DMS53 treated with DMSO at 0.1 percent for 48 hours (cell line): ENCODE measurements at regions not wholly inside any gene's neighbourhood (a gene's known extent, or its start where the extent isn't known, plus 50 kb on each side); places are given as distances from the start of the nearest gene placed in this dataset.

Experiments used
- DNase-seq: peaks from one replicate; lab custom pipeline; 2025; ENCODE audit not compliant: unreplicated experiment; lab: John Stamatoyannopoulos, UW

DNA sequence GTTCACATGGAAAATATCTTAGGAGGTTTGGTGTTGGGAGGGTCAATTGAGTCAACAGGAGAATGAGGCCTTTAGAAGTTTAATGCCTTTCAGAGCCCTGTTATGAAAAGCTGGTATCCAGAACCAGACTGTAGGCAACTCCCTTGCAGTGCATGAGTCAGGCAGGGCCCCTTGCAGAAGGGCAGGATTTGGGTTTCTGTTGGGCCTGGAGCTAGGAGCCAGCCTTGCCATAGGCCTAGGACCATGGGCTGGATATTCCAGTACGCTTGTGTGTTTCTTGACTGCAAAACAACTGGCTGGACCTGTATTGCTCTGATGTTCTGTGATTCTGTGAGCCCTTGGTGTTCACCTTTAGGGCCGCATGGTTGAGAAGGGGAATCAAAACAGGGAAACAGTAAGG lies 121.8 kb upstream of the ADRA1D start:
- no peak for DNase-seq

DNA sequence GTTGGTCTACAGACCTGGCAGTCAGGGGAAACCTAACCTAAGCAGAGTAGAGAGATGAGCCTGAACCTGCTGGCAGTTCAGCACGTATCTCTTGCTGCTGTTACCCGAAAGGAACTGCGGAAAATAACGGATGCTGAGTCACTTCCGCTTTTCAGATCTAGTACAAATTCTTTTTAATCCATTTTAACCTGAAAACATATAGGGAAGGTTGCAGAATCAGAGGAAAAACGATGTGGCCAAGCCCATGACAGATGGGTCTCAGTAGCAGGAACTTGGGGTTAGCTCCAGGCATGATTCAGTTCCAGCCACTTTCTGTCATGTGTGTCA lies 120.7 kb upstream of the ADRA1D start:
- DNase-seq: no peak

DNA sequence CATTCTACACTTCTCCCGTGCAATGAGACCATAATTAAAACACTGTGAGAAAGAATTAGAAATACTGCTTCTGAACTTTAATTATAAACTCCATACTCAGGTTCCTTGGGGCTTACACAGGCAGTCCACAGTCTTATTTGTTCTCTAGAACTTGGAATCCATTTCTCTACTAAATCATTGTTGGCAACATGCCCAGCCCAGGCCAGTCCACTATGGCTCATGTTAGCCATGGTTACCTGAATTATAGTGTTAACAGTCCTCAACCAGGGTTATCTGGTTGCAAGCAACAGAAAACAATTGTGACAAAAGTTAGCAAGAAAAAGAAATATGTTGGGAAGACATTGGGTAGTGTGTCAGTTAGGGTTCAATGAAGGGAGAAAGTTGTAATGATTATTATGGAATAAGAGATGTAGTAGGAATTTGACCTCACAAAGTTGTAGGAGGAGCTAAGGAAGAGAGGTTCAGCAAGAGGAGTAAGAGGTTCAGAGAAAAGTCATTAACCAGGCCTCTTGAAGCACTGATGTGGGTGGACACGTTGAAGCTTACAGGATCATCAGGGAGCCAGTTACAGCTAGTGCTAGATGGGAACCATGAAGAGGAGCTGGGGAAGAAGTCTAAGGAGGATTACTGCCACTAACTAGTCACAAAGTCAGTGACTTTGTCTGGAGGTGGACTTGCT lies 120.2 kb upstream of the ADRA1D start:
- DNase-seq: no peak

DNA sequence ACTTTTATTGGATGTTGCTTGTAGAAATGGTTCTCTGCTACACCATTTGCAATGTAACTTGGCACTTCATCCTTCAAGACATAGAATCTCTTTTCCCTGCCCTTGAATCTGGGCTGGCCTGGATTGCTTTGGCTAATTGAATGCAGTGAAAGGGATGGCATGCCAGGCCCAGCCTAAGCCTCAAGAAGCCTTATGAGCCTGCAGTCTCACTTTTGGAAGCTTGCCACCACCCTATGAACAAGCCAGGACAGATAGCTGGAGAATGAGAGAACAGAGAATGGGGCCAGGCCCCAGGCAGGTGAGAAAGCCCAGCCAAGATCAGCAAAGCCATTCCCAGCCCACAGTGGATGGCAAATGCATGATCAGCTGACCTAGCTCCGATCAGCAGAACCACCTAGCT lies 117.0 kb upstream of the ADRA1D start:
- no peak for DNase-seq

DNA sequence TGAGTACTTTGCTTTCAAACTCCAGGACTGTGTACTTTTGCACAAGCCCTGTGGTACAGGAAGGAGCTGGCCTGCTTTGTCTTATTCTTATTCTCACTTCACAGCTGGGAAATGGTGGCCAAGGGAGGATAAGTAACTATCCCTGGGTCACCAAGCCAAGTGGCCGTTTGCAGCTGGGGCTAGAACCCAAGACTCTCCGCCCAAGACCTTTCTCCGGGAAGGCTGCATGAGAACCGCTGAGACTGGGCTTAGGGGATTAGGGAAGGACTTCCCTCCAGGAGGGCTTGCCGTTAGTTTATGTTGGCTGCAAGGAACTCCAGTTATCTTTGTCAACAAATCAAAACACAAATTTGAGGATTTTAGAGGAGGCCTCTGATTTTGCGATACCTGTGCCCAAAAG lies 109.5 kb upstream of the ADRA1D start:
- DNase-seq: no peak

DNA sequence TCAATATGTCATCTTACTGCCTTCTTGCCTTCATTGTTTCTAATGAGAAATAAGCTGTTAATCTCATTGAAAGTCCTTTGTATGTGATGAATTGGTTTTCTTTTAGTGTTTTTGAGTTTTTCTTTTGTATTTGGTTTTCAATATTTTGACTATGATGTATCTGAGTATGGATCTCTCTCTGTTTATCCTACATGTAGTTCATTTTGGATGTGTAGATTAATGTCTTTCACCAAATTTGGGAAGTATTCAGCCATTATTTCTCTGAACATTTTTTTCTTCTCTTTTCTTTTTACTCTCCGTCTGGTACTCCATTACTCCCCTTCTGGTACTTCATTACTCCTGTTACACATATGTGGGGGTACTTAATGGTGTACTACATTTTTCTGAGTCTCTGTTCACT lies 103.3 kb upstream of the ADRA1D start:
- no peak for DNase-seq

DNA sequence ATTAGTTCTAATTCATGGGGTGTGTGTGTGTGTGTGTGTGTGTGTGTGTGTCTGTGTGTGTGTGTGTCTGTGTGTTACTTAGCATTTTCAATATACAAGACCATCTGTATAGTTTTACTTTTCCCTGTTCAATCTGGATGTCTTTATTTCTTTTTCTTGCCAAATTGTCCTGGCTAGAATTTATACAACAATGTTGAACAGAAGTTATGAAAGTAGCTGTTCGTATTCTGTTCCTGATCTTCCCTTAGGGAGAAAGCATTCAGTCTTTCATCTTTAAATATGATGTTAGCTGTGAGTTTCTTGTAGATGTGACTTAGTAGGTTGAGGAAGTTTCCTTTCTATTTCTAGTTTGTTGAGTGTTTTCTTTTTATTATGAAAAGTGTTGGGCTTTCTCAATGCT lies 101.0 kb upstream of the ADRA1D start:
- no peak for DNase-seq

DNA sequence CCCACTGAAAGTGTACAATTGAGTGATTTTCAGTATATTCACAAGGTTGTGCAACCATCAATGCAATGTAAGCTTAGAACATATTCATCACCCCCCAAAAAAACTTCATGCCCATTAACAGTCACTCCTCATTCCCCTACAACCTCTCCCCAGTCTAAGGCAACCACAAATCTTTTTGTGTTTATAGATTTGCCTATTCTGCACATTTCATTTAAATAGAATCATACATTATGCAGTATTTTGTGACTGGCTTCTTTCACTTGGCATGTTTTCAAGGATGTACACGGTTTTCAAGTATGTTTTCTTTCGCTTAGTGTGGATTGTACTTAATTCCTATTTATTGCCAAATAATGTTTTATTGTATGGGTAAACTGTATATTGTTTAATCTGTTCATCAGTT lies 95.6 kb upstream of the ADRA1D start:
- no peak for DNase-seq

DNA sequence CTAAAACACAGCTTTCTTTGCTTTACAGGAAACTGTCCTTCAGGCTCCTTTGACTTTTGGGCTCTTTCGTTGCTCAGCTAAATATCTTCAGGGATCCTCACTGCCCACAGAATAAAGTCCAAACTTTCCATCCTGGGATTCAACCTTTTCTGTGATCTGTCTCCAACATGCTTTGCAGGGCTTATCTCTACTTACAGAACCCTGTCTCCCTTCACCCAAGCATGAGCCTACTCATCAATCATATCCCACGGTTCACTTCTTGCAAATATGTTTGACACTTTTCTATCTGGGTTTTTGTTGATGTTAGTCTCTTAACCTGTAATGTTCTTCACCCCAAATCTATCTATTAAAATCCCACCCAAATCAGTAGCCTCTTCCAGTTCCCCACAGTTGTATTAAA lies 93.5 kb upstream of the ADRA1D start:
- DNase-seq: no peak

DNA sequence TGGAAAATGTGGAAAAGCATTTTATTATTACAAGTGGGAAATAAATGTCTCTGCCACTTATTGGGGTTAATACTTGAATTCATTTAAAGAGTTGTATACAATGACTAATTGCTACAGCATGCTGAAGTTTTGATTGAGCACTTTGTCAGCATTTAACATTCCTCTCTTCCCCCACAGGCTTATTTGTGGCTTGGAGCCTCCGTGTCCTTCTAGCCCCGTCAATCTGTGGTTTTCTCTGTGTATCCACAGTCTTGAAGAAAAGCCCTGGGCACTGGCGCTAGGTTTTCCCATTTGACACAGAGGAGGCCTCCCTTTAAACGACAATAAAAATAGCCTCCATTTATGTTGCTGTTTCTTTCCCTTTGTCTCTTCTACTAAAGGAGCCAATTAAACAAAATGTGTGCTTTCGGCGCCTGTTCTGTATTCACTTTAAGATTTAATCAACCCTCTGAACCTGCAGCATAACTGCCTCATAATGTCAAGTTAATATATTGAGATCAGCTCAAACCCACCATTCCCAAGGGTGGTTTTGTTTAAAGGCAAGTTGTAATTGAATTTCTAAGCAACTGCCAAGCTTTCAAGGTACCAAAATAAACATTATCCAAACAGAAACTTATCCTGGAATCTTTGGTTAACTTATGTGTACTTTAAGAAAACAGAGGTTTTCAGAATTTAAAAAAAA lies 92.9 kb upstream of the ADRA1D start:
- DNase-seq: no peak

DNA sequence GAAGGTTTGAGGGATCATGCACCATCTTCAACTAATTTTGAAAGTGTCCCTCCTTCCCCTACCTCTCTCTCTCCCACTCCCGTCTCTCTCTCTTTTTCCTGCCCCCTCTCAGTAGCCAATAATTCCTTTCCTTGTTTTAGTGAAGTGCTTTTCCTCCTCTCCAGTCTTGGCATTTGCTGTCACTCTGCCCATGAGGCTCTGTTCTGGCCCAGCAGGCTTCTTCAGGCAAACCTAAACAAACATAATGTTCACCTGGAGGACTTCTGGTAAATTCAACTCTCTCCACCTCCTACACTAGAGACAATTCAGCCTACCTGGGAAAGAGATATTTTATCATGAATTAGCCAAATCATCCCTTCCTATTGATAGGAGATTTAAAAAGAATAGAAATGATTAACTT lies 86.6 kb upstream of the ADRA1D start:
- DNase-seq: no peak

DNA sequence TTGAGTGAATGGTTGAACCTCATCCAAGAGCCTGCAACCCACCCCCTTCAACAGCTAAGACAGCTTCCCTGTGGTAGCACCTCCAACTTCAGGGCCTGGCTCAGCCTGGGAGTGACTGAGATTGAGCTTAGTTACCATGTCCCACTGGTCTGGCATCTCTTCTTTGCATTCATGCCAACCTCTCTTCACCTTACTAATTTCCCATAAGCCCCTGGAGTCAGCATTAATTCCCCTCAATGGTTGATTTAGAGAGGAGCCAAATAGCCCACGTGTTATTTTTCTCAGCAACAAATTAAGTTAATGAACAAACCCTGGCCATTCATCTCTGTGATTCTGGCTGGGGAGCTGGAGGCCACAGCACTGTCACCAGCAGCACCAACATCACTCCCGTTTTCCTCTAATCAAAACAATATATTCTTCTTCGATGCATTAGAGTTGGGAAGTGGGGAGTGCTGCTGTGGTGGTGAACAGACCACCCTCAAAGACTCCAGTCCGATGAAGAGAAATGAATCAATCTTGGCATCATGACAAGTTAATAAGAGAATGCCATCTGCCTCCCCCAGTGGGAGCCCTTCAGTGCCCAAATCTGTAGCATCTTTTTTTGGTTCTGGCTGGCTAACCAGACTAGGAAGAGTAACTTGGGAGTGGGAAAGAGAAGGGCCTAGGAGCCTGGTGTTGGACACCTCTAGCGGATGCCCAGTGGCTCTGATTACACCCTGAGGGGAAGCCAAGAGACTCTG lies 83.2 kb upstream of the ADRA1D start:
- no peak for DNase-seq

DNA sequence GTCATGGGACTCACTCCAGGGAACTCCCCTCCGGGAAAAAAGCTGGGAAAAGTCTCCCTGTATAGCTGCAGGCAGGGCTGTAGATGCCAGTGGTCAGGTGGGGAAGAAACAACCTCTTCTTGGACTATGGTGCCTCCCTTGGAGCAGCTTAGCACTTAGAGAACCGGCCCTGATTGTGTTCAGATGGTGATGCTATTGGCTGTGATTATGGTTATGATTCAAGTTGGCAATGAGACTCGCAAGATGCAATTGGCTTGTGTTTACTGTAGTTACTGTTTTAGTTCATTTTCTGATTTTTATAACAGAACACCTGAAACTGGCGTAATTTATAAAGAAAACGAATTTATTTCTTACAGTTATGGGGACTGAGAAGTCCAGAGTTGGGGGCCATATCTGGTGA lies 80.9 kb upstream of the ADRA1D start:
- DNase-seq: no peak

DNA sequence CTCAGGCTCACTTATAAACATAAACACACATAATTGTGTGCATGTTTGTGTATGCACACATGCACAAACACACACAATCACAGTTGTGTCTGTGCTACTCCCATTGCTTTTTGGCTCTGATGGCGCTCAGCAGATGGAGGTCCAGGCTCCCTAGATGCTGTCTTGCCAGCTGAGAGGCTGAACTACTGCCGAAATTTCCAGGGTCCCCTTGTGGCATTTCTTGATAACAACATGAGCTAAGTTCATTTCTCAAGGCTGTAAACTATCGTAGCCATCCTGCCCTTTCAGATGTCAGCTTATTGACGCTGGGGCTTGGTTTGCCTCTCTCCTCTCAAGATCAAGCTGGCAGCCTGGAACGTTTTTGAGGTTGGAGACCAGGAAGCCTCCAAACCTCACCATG lies 80.1 kb upstream of the ADRA1D start:
- no peak for DNase-seq

DNA sequence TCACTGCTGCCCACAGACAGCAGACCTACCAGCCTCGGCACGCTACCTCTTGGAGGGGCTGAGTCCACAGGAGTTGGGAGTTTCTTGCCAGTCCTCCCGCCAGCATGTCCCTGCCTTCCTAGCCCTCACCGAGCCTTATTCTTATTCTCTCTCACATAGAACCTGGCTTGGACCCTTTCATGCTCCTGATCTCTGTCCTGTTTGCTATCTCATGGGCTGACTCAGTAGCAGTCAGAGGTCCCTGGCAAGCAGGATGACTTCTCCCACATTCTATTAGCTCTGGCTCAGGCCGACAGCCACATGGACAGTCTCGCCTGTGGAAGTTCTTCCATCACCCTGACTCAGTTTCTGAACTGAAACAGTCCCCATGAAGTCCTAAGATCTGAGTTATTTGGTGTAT lies 79.5 kb upstream of the ADRA1D start:
- no peak for DNase-seq

DNA sequence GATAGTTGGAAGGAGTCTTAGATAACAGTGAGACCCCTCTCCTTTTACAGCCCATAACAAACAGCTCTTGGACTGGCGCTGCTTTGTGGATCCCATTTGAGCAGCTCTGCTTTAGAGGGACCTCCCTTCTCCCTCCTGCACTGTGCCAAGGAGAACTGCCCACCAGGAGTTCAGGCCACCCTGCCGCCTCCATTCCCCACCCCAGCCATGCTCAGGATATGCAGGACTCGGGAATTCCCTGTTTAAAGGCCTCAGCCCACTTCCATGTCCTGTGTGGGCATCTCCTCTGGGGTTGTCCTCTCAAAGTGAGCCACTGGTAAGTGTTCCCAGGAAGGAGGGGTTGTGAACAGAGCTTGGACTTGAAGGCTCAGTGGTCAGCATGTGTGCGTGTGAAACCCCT lies 78.9 kb upstream of the ADRA1D start:
- DNase-seq: no peak

DNA sequence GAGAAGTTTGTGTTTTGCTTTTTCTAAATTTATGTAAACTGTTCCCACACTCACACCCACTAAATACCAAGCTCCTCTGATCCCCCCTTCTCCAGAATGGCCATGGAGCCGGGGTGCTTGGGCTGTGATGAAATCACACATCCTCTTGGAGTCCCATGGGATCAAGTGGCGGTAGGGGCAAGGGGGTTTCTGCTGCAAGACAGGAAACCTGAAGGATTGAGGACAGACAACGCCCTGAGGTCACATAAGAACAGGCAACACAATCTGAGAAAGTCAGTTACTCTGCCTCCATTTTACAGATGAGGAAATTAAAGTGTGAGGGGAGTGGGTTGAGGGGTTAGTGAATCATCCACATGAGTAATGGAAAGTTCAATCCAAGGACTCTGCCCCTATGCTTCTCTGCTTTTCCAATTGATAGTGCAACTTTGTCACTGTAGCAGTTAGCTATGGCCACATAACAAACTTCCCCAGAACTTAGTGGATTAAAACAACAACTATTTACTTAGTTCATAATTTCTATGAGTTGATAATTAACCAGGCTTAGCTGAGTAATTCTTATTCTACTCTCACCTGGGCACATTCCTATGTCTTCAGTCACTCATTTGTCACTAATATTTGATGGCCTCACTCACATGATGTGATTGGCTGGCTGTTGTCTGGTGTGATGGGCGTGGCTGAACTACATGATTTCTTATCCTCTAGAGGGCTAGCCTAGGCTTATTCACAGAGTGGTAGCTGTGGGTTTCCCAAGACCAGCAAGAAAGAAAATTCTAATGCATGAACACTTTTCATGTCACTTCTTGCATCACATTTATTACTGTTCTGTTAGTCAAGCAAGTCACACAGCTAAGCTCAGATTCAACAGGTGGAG lies 77.3 kb upstream of the ADRA1D start:
- DNase-seq: no peak

DNA sequence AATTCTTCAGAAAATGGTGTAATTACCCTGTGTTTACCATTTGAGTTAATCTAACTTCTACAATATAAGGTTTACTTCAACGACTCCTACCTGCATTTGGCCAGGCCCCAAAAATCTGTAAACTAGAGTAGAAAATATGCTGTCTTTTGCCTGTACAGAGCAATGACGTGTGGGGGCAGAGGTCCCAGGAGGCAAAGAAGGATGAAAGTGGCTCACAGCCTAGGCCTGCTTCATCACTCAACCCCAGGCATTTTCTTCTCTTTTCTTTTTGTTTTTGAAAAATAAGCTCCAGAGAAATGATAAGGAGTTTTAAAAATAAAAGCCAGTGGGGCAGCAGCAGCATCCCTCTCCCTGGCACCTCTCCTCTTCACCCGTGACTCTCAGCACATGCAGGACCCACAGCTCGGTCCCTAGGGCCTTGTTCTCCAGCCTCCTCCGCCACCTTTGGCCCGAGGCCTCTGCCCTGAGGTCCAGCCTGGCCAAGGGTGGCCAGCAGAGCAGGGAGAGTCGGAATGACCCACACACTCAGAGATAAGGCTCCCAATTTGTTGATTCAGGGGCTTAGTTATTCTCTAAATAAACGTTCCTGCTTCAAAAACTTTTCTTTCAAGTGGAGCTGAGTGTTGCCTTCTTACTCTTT lies 76.6 kb upstream of the ADRA1D start:
- DNase-seq: no peak

DNA sequence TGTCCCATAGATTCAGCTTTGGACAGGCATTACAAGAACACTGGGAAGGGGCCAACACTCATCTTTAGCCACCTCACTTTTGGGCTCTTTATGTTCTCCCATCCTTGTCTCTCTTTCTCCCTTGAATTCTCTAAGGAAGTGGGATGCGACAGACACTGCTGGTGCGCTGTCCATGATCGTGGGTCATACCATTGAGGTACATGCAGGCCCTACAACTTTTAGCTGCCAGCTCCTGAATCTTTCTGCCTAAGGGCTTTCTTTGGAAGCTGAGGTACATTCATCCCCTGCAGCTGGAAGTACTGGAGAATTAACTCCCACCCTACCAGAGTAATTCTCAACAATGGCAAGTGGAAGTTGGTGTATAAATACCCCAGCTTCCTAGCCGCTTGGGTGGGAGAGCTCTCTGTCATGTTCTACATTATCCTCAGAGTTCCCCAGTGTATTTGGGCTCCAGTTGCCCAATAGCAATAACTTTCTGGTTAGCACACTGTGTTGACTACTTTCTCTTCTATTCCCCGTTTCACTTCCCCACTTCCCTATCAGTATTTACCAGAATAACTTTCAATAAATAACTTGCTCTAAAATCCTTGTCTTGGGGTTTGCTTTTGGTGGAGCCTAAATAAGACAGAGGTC lies 75.6 kb upstream of the ADRA1D start:
- DNase-seq: no peak

DNA sequence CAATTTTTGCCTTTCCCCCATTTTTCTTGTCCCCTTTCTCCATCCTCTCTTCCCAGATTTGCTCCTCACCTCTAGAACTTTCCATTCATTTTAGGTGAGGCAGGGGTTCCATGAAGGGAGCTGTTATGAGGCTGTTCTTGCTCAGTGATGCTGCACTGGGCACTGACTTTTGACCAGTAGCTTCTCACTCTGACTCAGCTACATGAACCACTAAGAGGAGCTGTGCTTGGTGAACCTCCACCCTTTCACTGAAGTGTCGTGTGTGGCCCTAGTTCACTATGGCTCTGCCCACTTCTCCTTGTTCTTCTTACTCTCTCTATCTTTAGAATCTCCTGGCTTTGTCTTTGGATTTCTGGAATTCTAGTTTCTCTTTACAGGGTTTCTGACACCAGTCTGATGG lies 73.4 kb upstream of the ADRA1D start:
- DNase-seq: no peak

DNA sequence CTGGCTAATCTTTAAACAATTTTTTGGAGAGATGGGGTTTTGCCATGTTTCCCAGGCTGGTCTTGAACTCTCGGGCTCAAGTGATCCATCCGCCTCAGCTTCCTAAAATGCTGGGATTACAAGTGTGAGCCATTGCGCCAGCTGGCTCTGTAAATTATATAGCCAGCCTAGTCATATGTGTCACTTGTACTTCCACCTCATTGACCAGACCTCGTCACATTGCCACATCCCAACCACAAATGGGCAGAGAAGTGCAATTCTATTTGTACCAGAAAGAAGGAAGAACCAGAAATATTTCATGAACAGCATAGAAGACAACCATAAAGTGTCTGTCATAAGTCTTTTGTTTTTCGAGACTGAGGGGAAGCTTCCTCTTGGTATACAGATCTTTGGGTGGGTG lies 71.2 kb upstream of the ADRA1D start:
- DNase-seq: no peak
